GM20000 (cell line): ENCODE measurements at regions not wholly inside any gene's neighbourhood (a gene's known extent, or its start where the extent isn't known, plus 50 kb on each side); places are given as distances from the start of the nearest gene placed in this dataset.

Experiments used
- DNase-seq: peaks from one replicate; pipeline ENCODE4 v3.0.0; 2012; ENCODE audit warnings: low spot score
- TF ChIP-seq, protein P1 (sequence below): IDR thresholded peaks from 2 replicates; pipeline ENCODE4 v1.5.1; 2012; ENCODE audit warnings: mild to moderate bottlenecking, control low read depth; ENCODE audit errors: extremely low read depth, missing control alignments

DNA sequence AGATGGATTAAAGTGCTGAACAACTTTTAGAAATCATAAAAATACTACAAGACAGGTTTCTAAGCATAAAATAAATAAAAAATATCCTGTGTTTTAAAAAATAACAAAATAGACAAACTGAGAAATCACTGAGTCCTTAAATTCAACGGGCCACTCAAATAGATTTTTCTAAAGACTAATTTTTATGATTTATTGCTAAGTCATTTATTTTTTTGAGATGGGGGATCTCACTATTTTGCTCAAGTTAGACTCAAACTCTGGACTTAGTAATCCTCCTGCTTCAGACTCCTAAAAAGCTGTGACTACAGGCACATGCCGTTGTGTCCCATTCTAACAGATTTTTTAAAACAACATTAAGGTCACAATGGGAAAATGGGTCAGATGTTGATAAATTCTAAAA lies 121.0 kb upstream of the THSD7A start:
- TF ChIP-seq, protein P1, sequence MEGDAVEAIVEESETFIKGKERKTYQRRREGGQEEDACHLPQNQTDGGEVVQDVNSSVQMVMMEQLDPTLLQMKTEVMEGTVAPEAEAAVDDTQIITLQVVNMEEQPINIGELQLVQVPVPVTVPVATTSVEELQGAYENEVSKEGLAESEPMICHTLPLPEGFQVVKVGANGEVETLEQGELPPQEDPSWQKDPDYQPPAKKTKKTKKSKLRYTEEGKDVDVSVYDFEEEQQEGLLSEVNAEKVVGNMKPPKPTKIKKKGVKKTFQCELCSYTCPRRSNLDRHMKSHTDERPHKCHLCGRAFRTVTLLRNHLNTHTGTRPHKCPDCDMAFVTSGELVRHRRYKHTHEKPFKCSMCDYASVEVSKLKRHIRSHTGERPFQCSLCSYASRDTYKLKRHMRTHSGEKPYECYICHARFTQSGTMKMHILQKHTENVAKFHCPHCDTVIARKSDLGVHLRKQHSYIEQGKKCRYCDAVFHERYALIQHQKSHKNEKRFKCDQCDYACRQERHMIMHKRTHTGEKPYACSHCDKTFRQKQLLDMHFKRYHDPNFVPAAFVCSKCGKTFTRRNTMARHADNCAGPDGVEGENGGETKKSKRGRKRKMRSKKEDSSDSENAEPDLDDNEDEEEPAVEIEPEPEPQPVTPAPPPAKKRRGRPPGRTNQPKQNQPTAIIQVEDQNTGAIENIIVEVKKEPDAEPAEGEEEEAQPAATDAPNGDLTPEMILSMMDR = no peak
- no peak for DNase-seq

DNA sequence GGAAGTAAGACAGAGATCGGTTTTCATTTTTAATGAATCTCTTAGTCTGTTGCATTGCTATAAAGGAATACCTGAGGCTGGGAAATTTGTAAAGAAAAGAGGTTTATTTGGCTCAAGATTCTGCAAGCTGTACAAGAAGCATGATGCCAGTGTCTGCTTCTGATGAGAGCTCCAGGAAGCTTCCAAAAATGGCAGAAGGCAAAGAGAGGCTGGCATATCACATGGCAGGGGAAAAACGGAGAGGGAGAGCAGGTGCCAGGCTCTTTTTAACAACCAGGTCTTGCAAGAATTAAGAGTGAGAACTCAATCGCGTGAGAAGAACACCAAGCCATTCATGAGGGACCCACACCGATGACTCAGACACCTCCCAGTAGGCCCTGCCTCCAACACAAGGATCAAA lies 125.0 kb upstream of the THSD7A start:
- DNase-seq = no peak
- TF ChIP-seq, protein P1 = no peak

DNA sequence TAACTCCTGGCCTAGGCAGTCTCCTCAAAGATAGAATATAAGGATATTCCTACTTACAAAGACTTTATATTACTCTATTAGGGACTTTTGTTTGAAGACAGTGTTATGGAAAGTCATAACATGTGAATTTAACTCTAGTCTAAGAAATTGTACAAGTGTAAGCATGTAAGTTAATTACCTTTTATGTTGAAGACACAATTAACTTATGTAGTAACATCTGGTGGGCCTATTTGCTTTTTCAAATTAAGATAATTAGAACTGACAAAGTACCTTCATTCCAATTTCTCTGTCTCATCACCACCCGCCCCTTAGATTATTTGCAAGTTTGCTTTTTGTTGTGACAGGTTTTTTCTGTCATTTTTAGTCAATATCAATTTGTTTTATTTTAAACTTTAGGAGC lies 126.0 kb upstream of the THSD7A start:
- no peak for DNase-seq
- TF ChIP-seq, protein P1 = no peak

GRCh38 chr7:11959121-11959520 lies 127.1 kb upstream of the THSD7A start:
- TF ChIP-seq, protein P1 = no peak
- DNase-seq = no peak

- TF ChIP-seq, protein P1 = no peak
- DNase-seq = no peak
Observed at GRCh38 chr7:11960621-11961020, 128.6 kb upstream of the THSD7A start.

DNA sequence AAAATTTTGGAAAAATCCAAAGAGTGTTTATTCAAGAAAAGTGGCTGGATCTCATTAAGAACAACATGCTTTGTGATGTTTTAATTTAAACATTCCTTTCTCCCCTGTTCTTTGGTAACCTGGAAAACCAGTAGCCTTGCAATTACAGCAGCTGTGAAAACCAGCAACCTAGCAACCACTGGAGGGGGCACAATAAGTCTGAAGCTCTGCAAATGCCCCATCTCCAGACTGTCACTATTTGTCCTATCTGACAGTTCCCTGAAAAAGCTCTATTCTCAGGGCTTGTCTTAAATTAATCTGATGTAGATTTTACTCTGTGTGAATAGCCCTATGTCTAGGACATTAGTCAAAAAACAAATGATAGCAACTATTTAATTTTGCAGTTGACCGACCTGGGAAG lies 137.6 kb upstream of the THSD7A start:
- DNase-seq = no peak

GRCh38 chr7:11970132-11970531 lies 138.1 kb upstream of the THSD7A start:
- DNase-seq = no peak
- TF ChIP-seq, protein P1 = no peak

More for the DNA sequence above, 137.6 kb upstream of the THSD7A start:
- TF ChIP-seq, protein P1 = no peak
